Mesothelial cell of epicardium (in vitro differentiated cells): ENCODE measurements at regions not wholly inside any gene's neighbourhood (a gene's known extent, or its start where the extent isn't known, plus 50 kb on each side); places are given as distances from the start of the nearest gene placed in this dataset.
"Not testable (repeated sequence)": the region's sequence is repeated elsewhere in the genome, so short reads cannot be mapped to it uniquely, and the experiment has no call there.

Experiments used
- DNase-seq, 2 experiments: peaks; one replicate each; pipeline ENCODE4 v3.0.0; 2021; ENCODE audit warnings: low spot score in 2 of 2; ENCODE audit not compliant: unreplicated experiment in 2 of 2
- H3K27ac Mint-ChIP-seq: 2 replicates; pipeline ENCODE4 v1.8.0; 2021; ENCODE audit warnings: mixed read lengths
- H3K27me3 Mint-ChIP-seq: 2 replicates; pipeline ENCODE4 v1.8.0; 2021; ENCODE audit warnings: low read depth, mixed read lengths
- H3K36me3 Mint-ChIP-seq: 2 replicates; pipeline ENCODE4 v1.8.0; 2021; ENCODE audit warnings: mixed read lengths
- H3K4me1 Mint-ChIP-seq: 2 replicates; pipeline ENCODE4 v1.8.0; 2021; ENCODE audit warnings: mixed read lengths
- H3K4me3 Mint-ChIP-seq: 2 replicates; pipeline ENCODE4 v1.8.0; 2021; ENCODE audit warnings: mild to moderate bottlenecking, moderate library complexity, mixed read lengths
- H3K9me3 Mint-ChIP-seq: 2 replicates; pipeline ENCODE4 v1.8.0; 2021; ENCODE audit warnings: mixed read lengths
- TF ChIP-seq, protein P1 (sequence below): fragments of 200-600 bp; sonication (generic); IDR thresholded peaks from one replicate; pipeline ENCODE4 v1.5.0; 2021; ENCODE audit warnings: antibody characterized with exemption; ENCODE audit not compliant: unreplicated experiment

DNA sequence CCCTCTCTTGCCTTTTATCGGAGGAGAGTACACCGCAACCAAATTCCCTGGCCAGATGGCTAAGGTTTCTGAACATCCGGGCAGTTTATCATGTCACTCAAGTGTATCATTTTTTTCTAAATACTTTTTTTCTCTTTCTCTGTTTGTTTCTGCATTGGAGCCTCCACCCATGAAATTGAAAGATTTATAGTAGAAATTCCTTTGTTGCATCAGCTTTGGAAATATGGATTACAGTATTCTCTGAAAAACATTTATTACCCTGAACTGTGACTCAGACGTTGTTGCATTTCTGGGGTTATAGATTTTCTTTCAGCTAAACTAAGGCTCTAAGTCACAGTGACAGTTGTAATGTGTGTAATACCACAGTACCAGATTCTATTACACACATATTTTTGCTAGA is 187.0 kb downstream of the SPTSSA start:
- Mint-ChIP-seq H3K9me3 (peaks cover 9% of the 10 kb centered on the region), H3K36me3 (no peaks in the 10 kb centered on the region), H3K4me1 (peaks cover 15% of the 10 kb centered on the region), H3K4me3 (no peak overlapping the region), H3K27ac (peak overlapping the region; percentile 21), H3K27me3 (no peaks in the 10 kb centered on the region)
- DNase-seq: no peak
- TF ChIP-seq, protein P1, sequence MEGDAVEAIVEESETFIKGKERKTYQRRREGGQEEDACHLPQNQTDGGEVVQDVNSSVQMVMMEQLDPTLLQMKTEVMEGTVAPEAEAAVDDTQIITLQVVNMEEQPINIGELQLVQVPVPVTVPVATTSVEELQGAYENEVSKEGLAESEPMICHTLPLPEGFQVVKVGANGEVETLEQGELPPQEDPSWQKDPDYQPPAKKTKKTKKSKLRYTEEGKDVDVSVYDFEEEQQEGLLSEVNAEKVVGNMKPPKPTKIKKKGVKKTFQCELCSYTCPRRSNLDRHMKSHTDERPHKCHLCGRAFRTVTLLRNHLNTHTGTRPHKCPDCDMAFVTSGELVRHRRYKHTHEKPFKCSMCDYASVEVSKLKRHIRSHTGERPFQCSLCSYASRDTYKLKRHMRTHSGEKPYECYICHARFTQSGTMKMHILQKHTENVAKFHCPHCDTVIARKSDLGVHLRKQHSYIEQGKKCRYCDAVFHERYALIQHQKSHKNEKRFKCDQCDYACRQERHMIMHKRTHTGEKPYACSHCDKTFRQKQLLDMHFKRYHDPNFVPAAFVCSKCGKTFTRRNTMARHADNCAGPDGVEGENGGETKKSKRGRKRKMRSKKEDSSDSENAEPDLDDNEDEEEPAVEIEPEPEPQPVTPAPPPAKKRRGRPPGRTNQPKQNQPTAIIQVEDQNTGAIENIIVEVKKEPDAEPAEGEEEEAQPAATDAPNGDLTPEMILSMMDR: no peak

DNA sequence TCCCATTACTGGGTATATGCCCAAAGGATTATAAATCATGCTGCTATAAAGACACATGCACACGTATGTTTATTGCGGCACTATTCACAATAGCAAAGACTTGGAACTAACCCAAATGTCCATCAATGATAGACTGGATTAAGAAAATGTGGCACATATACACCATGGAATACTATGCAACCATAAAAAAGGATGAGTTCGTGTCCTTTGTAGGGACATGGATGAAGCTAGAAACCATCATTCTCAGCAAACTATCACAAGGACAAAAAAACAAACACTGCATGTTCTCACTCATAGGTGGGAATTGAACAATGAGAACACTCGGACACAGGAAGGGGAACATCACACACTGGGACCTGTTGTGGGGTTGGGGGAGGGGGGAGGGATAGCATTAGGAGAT is 188.3 kb downstream of the SPTSSA start:
- H3K27me3 Mint-ChIP-seq, H3K9me3 Mint-ChIP-seq, DNase-seq, H3K27ac Mint-ChIP-seq, H3K4me3 Mint-ChIP-seq, H3K36me3 Mint-ChIP-seq: not testable (repeated sequence)
- H3K4me1 Mint-ChIP-seq: peaks cover 15% of the 10 kb centered on the region

DNA sequence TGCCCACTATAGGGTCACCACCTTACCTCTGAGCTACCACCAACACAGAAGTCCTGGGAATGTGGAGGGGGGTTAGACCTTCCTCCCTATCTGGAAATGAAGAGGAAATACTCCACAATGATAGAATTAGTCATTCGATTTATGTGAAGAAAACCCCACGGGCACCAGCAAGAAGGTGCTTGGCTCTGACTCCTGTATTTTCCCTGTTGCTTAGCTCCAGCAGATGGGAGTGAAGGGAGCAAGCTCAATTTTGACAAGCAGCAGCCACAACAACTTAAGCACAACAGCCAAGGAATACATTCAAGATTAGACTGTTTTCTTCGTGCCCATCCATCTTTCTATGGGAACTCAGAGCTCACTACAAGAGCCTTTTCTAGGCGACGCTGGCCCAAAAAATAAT is 191.7 kb downstream of the SPTSSA start:
- no peaks in the 10 kb centered on the region for H3K36me3 Mint-ChIP-seq
- H3K4me3 Mint-ChIP-seq: no peak overlapping the region
- peaks cover 13% of the 10 kb centered on the region for H3K4me1 Mint-ChIP-seq
- H3K27ac Mint-ChIP-seq: no peak overlapping the region
- H3K27me3 Mint-ChIP-seq: no peaks in the 10 kb centered on the region
- TF ChIP-seq, protein P1: no peak
- no peak for DNase-seq
- H3K9me3 Mint-ChIP-seq: peaks cover 9% of the 10 kb centered on the region

DNA sequence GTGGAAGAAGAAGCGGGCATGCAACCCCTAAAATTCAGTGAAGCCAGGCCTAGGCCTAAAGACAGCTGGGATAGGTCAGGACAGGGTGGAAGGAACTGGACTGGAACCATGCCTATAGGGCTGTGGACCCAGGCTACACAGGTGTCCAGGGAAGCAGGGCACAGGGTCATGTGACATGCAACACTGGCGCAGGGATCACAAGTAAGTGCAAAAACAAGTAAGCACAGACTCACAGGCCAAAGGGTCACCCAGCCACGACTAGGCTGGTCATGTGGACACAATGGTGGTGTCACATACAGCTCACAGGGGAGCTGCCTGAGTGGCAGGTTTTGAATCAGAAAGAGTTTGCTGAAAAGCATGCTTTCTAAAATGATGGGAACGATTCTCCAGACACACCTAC is 195.7 kb downstream of the SPTSSA start:
- no peak overlapping the region for H3K27ac Mint-ChIP-seq
- no peaks in the 10 kb centered on the region for H3K36me3 Mint-ChIP-seq
- H3K27me3 Mint-ChIP-seq: peaks cover 2% of the 10 kb centered on the region

DNA sequence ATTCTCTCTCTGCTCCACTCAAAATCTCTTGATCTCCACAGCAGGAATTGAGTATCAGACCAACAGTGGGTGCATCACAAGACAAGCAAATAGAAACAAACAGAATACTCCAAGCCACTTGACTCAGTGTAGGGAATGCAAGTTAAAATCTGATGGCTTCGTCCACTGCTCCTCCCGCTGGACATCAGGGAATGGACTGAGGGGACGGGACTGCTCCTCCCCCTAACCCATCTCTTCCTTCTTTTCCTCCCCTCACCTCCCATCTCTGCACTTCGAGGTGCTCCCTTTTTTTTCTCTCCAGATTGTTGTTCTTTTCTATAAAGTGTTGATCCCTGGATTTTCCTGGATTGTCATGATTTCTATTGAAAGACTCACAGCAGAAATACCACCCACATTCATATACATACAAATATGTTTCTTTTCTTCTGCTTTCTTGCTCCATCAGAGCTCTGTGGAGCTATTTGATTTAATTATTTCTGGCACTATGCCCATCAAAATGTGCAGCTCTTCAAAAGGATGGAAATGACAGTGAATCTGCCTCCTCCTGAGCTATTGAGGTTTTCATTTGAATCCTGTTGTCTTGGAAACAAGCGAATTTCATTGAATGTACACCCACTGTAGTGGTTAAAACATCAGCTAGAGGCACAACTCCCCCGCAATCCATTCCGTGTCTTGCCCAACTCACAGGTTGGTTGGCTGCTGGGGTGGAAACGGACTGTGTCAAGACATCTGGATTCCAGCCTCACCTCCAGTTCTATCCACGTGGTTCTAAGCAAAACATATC is 199.7 kb downstream of the SPTSSA start:
- TF ChIP-seq, protein P1: no peak
- peaks cover 25% of the 10 kb centered on the region for H3K4me1 Mint-ChIP-seq
- no peak overlapping the region for H3K27ac Mint-ChIP-seq
- H3K4me3 Mint-ChIP-seq: no peak overlapping the region
- H3K36me3 Mint-ChIP-seq: no peaks in the 10 kb centered on the region
- no peaks in the 10 kb centered on the region for H3K9me3 Mint-ChIP-seq
- H3K27me3 Mint-ChIP-seq: peaks cover 6% of the 10 kb centered on the region
- no peak for DNase-seq

More for the DNA sequence above, 195.7 kb downstream of the SPTSSA start:
- DNase-seq: no peak
- Mint-ChIP-seq H3K4me1 (peaks cover 12% of the 10 kb centered on the region), H3K9me3 (peaks cover 5% of the 10 kb centered on the region), H3K4me3 (no peak overlapping the region)
- TF ChIP-seq, protein P1: no peak

DNA sequence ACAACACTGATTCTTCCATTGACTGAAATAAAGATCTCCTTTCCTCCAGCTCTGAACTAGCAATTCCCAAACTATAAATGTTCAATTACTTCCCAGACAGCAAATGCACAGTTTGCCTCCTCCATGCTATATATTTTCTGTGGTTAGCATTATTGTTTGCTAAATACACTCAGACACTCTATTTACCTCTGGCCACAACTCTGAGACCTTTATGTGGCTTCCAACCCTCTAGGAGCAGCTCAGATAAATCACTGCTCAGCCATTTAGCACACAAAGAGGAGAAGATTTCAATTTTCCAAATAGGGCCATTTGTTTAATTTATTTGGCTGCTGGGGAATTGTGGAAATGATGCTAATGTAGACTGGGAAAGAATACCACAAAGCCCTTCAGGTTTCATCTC is 202.0 kb downstream of the SPTSSA start:
- no peaks in the 10 kb centered on the region for H3K9me3 Mint-ChIP-seq
- no peak overlapping the region for H3K27ac Mint-ChIP-seq
- H3K4me3 Mint-ChIP-seq: no peak overlapping the region
- TF ChIP-seq, protein P1: no peak
- H3K36me3 Mint-ChIP-seq: no peaks in the 10 kb centered on the region
- peaks cover 27% of the 10 kb centered on the region for H3K4me1 Mint-ChIP-seq
- H3K27me3 Mint-ChIP-seq: peaks cover 6% of the 10 kb centered on the region
- DNase-seq: no peak
